Esophagus muscularis mucosa (tissue), 4 donors: ENCODE measurements at regions not wholly inside any gene's neighbourhood (a gene's known extent, or its start where the extent isn't known, plus 50 kb on each side); places are given as distances from the start of the nearest gene placed in this dataset.
"Not testable (repeated sequence)": the region's sequence is repeated elsewhere in the genome, so short reads cannot be mapped to it uniquely, and the experiment has no call there.

ENCODE experiments used
- DNase-seq: peaks from one replicate; pipeline ENCODE4 v3.0.0-alpha.2; 2017; ENCODE audit errors: extremely low spot score
- H3K27ac ChIP-seq, 4 donors: fragments of 200-600 bp; sonication (generic); replicated peaks in 1 of 4; 1 replicate in 3 of 4; 2 replicates in 1 of 4; pipeline ENCODE4 v1.5.1; 2016 to 2019; ENCODE audit warnings: mild to moderate bottlenecking in 1 of 4
- H3K27me3 ChIP-seq, 4 donors: fragments of 200-600 bp; sonication (generic); one replicate each; pipeline versions ENCODE4 v1.5.1 to v1.6.0; 2016 to 2019
- H3K36me3 ChIP-seq, 4 donors: fragments of 200-600 bp; sonication (generic); one replicate each; pipeline ENCODE4 v1.5.1; 2016 to 2019
- H3K4me1 ChIP-seq, 4 donors: fragments of 200-600 bp; sonication (generic); one replicate each; pipeline ENCODE4 v1.5.1; 2016 to 2019
- H3K4me3 ChIP-seq, 4 donors: fragments of 200-600 bp; sonication (generic); 1 replicate in 2 of 4; 2 replicates in 2 of 4; pipeline ENCODE4 v1.5.1; 2016 to 2019; ENCODE audit warnings: mild to moderate bottlenecking in 4 of 4, moderate library complexity in 1 of 4
- H3K9me3 ChIP-seq, 4 donors: fragments of 200-600 bp; sonication (generic); 1 replicate in 3 of 4; 2 replicates in 1 of 4; pipeline ENCODE4 v1.5.1; 2016 to 2019
- CTCF ChIP-seq, 3 experiments: fragments of 200-600 bp in 2 of 3; fragments of 450-650 bp in 1 of 3; sonication (generic) in 2 of 3; IDR thresholded peaks; one replicate each; pipeline ENCODE4 v1.5.1; 2017 to 2019; ENCODE audit warnings: antibody characterized with exemption in 3 of 3, mild to moderate bottlenecking in 2 of 3, moderate library complexity in 1 of 3
- EP300 ChIP-seq: sonication (generic); formaldehyde crosslinking; IDR thresholded peaks from one replicate; pipeline ENCODE4 v1.6.1; 2017; ENCODE audit warnings: antibody characterized with exemption
- POLR2A ChIP-seq: fragments of 450-650 bp; IDR thresholded peaks from one replicate; pipeline ENCODE4 v1.6.1; 2017; ENCODE audit warnings: antibody characterized with exemption, moderate library complexity, mild to moderate bottlenecking, low read depth
- POLR2AphosphoS5 ChIP-seq, 2 donors: sonication (generic); formaldehyde crosslinking; IDR thresholded peaks; one replicate each; pipeline ENCODE4 v1.6.1; 2017; ENCODE audit warnings: antibody characterized with exemption in 2 of 2
- WGBS: methylation state at CpG from one replicate; pipeline ENCODE4 v1.1.5; 2018; 5-methylcytosine and 5-hydroxymethylcytosine counted together
- intact Hi-C: fragments of 100-400 bp; cut with DNase I; formaldehyde crosslinking; loops from one replicate; pipeline ENCODE4 v1.15.1; 2023

- H3K4me1 ChIP-seq, result peaks cover 0 to 8% (median 0%) of the 10 kb centered on the region in 4 donors
- intact Hi-C loops, result no loop called here
- no peak for DNase-seq
- H3K27me3 ChIP-seq, result no peaks in the 10 kb centered on the region
- H3K4me3 ChIP-seq, result no peak overlapping the region
- H3K36me3 ChIP-seq, result no peaks in the 10 kb centered on the region
- TF ChIP-seq EP300 (no peak), POLR2AphosphoS5 (IDR thresholded peaks at IDR 0.05) (no peak), CTCF (IDR thresholded peaks at IDR 0.05) (no peak), POLR2A (no peak)
- 70% methylated on average over 4 of the region's 4 CpGs for WGBS
- H3K9me3 ChIP-seq, result peaks cover 0 to 6% (median 3%) of the 10 kb centered on the region in 4 donors
- peak overlapping the region in 1 of 4 donors; percentile 48 for H3K27ac ChIP-seq
These were observed 186.2 kb downstream of the RCHY1 start for GRCh38 chr4:75327804-75328512.

GRCh38 chr4:75325318-75325979 lies 188.8 kb downstream of the RCHY1 start:
- WGBS, result 81% methylated on average over 2 of the region's 2 CpGs
- Histone ChIP-seq H3K9me3 (no peaks in the 10 kb centered on the region), H3K27ac (peak overlapping the region in 1 of 4 donors; percentile 42), H3K4me1 (peaks cover 0 to 8% (median 0%) of the 10 kb centered on the region in 4 donors), H3K27me3 (no peaks in the 10 kb centered on the region), H3K36me3 (no peaks in the 10 kb centered on the region), H3K4me3 (no peak overlapping the region)
- no peak for DNase-seq
- no peak for TF ChIP-seq POLR2A
- TF ChIP-seq POLR2AphosphoS5 (IDR thresholded peaks at IDR 0.05), result no peak
- no peak for TF ChIP-seq CTCF (IDR thresholded peaks at IDR 0.05)
- no peak for TF ChIP-seq EP300
- intact Hi-C loops, result no loop called here

- intact Hi-C loops, result no loop called here
- TF ChIP-seq POLR2AphosphoS5 (IDR thresholded peaks at IDR 0.05) (no peak), EP300 (no peak), CTCF (IDR thresholded peaks at IDR 0.05) (no peak), POLR2A (no peak)
- H3K36me3 ChIP-seq, result no peaks in the 10 kb centered on the region
- no peaks in the 10 kb centered on the region for H3K4me1 ChIP-seq
- no peaks in the 10 kb centered on the region for H3K27me3 ChIP-seq
- no peak overlapping the region for H3K27ac ChIP-seq
- H3K9me3 ChIP-seq, result peaks cover 0 to 5% (median 0%) of the 10 kb centered on the region in 4 donors
- no peak for DNase-seq
- WGBS, result 76% methylated on average over 5 of the region's 5 CpGs
- no peak overlapping the region for H3K4me3 ChIP-seq
These were observed 192.7 kb downstream of the RCHY1 start for GRCh38 chr4:75321484-75321883.

GRCh38 chr4:75317641-75318040 lies 196.6 kb downstream of the RCHY1 start:
- H3K27me3 ChIP-seq, H3K4me1 ChIP-seq, H3K36me3 ChIP-seq, H3K27ac ChIP-seq, DNase-seq, H3K4me3 ChIP-seq, intact Hi-C loops: not testable (repeated sequence)
- whole genome bisulfite sequencing, result 84% methylated on average over 10 of the region's 10 CpGs
- H3K9me3 ChIP-seq, result peaks cover 0 to 20% (median 13%) of the 10 kb centered on the region in 4 donors

GRCh38 chr4:75308049-75308448 lies 206.2 kb downstream of the RCHY1 start:
- WGBS, result 70% methylated on average over 1 of the region's 1 CpG
- Histone ChIP-seq H3K4me3 (no peak overlapping the region), H3K9me3 (peaks cover 0 to 19% (median 12%) of the 10 kb centered on the region in 4 donors), H3K36me3 (no peaks in the 10 kb centered on the region), H3K27me3 (no peaks in the 10 kb centered on the region), H3K4me1 (no peaks in the 10 kb centered on the region), H3K27ac (no peak overlapping the region)
- TF ChIP-seq POLR2AphosphoS5 (IDR thresholded peaks at IDR 0.05) (no peak), CTCF (IDR thresholded peaks at IDR 0.05) (no peak), EP300 (no peak), POLR2A (no peak)
- intact Hi-C loops, result no loop called here
- no peak for DNase-seq
